IMR-90 (cell line): ENCODE measurements at regions not wholly inside any gene's neighbourhood (a gene's known extent, or its start where the extent isn't known, plus 50 kb on each side); places are given as distances from the start of the nearest gene placed in this dataset.

ENCODE experiments used
- ATAC-seq: fragments of 200-7000 bp; cut with Tn5 transposase; 2 replicates; pipeline ENCODE4 v1.9.1; 2020; ENCODE audit warnings: low read depth, mild to moderate bottlenecking, moderate library complexity
- BruUV-seq: library from RNA; stranded (reverse); fragments of 400-500 nt; replicated peaks from 2 replicates; lab custom pipeline; 2021; lab: Mats Ljungman, UMichigan
- CTCF ChIA-PET: fragments of 300-600 bp; formaldehyde crosslinking; extraction: SDS; loops from one replicate; lab custom pipeline; 2021; ENCODE audit warnings: antibody characterized with exemption; lab: Yijun Ruan, JAX
- POLR2A ChIA-PET: fragments of 300-600 bp; sonication (Branson Sonifier 250); formaldehyde crosslinking; loops from one replicate; lab custom pipeline; 2022; ENCODE audit warnings: antibody characterized with exemption; ENCODE audit not compliant: unreplicated experiment; lab: Charles Lee
- DNase-seq: peaks from one replicate; pipeline ENCODE4 v3.0.0; 2013
- H2AFZ ChIP-seq: replicated peaks from 2 replicates; pipeline ENCODE3; 2013; ENCODE audit warnings: low read length, mild to moderate bottlenecking; ENCODE audit not compliant: poor library complexity
- H2AK5ac ChIP-seq: 2 replicates; pipeline ENCODE4 v1.6.1; 2013; ENCODE audit warnings: low read depth, low read length, inconsistent platforms
- H2AK9ac ChIP-seq: replicated peaks from 2 replicates; pipeline ENCODE3; 2013; ENCODE audit warnings: mild to moderate bottlenecking, low read depth, low read length, moderate library complexity; ENCODE audit not compliant: poor library complexity
- H2BK120ac ChIP-seq: 2 replicates; pipeline ENCODE4 v1.6.1; 2013; ENCODE audit warnings: low read depth, low read length, inconsistent platforms
- H2BK15ac ChIP-seq: 3 replicates; pipeline ENCODE4 v1.6.1; 2013; ENCODE audit warnings: low read depth, low read length, inconsistent platforms
- H2BK20ac ChIP-seq: 2 replicates; pipeline ENCODE4 v1.6.1; 2013; ENCODE audit warnings: low read depth, mild to moderate bottlenecking, inconsistent platforms, low read length, moderate library complexity
- H2BK5ac ChIP-seq: 2 replicates; pipeline ENCODE4 v1.6.1; 2013; ENCODE audit warnings: mild to moderate bottlenecking, low read depth, low read length, inconsistent platforms; ENCODE audit not compliant: poor library complexity, severe bottlenecking
- H3K14ac ChIP-seq: replicated peaks from 2 replicates; pipeline ENCODE4 v1.6.1; 2013; ENCODE audit warnings: low read depth, low read length, inconsistent platforms
- H3K18ac ChIP-seq: 2 replicates; pipeline ENCODE4 v1.6.1; 2013; ENCODE audit warnings: low read depth, low read length, control low read depth
- H3K23ac ChIP-seq: 2 replicates; pipeline ENCODE4 v1.6.1; 2013; ENCODE audit warnings: low read depth, low read length, inconsistent platforms
- H3K27ac ChIP-seq: 2 replicates; pipeline ENCODE4 v1.5.1; 2013; ENCODE audit warnings: mild to moderate bottlenecking, control low read depth, low read length; ENCODE audit not compliant: insufficient read depth
- H3K27me3 ChIP-seq: 2 replicates; pipeline ENCODE4 v1.6.1; 2013; ENCODE audit warnings: low read length; ENCODE audit not compliant: control insufficient read depth, insufficient read depth
- H3K36me3 ChIP-seq: 2 replicates; pipeline ENCODE4 v1.6.1; 2013; ENCODE audit warnings: low read length, mixed read lengths; ENCODE audit not compliant: control insufficient read depth, insufficient read depth
- H3K4ac ChIP-seq: 2 replicates; pipeline ENCODE4 v1.6.1; 2013; ENCODE audit warnings: low read depth, low read length, inconsistent platforms
- H3K4me1 ChIP-seq: 2 replicates; pipeline ENCODE4 v1.6.1; 2013; ENCODE audit warnings: low read length, mixed read lengths; ENCODE audit not compliant: control insufficient read depth, insufficient read depth
- H3K4me2 ChIP-seq: 2 replicates; pipeline ENCODE4 v1.6.1; 2013; ENCODE audit warnings: low read depth, mild to moderate bottlenecking, control low read depth, low read length, moderate library complexity
- H3K4me3 ChIP-seq: 2 replicates; pipeline ENCODE4 v1.5.1; 2013; ENCODE audit warnings: low read depth, mild to moderate bottlenecking, control low read depth, low read length, moderate library complexity; ENCODE audit not compliant: insufficient read depth
- H3K56ac ChIP-seq: 2 replicates; pipeline ENCODE4 v1.6.1; 2013; ENCODE audit warnings: low read length, inconsistent platforms; ENCODE audit not compliant: insufficient read depth; ENCODE audit errors: extremely low read depth
- H3K79me1 ChIP-seq, 2 experiments: 2 replicates each; pipeline ENCODE4 v1.6.1; 2013; ENCODE audit warnings: low read length in 2 of 2, inconsistent platforms in 1 of 2, low read depth in 1 of 2
- H3K9ac ChIP-seq: 2 replicates; pipeline ENCODE4 v1.6.1; 2013; ENCODE audit warnings: low read depth, low read length, control low read depth
- H3K9me1 ChIP-seq: 2 replicates; pipeline ENCODE4 v1.6.1; 2013; ENCODE audit warnings: low read length, inconsistent platforms; ENCODE audit not compliant: insufficient read depth
- H3K9me3 ChIP-seq: 2 replicates; pipeline ENCODE4 v1.6.1; 2013; ENCODE audit warnings: low read length; ENCODE audit not compliant: control insufficient read depth, insufficient read depth
- H4K20me1 ChIP-seq: 2 replicates; pipeline ENCODE4 v1.6.1; 2013; ENCODE audit warnings: low read length, inconsistent platforms; ENCODE audit not compliant: insufficient read depth
- H4K5ac ChIP-seq: 2 replicates; pipeline ENCODE4 v1.6.1; 2013; ENCODE audit warnings: mild to moderate bottlenecking, low read depth, low read length, control low read depth
- H4K8ac ChIP-seq, 2 experiments: 2 replicates each; pipeline ENCODE4 v1.6.1; 2013; ENCODE audit warnings: low read depth in 2 of 2, low read length in 2 of 2, control low read depth in 1 of 2, inconsistent platforms in 1 of 2
- H4K91ac ChIP-seq: 2 replicates; pipeline ENCODE4 v1.6.1; 2013; ENCODE audit warnings: low read depth, low read length, inconsistent platforms; ENCODE audit not compliant: insufficient read depth
- BHLHE40 ChIP-seq: fragments of 150-350 bp; IDR thresholded peaks from 2 replicates; pipeline ENCODE4 v1.6.1; 2016; ENCODE audit warnings: mild to moderate bottlenecking, low read depth, low read length
- CEBPB ChIP-seq: IDR thresholded peaks from 2 replicates; pipeline ENCODE4 v1.6.1; 2012; ENCODE audit warnings: low read depth, low read length, improper control_type of control experiment
- CHD1 ChIP-seq: IDR thresholded peaks from 2 replicates; pipeline ENCODE4 v1.6.1; 2012; ENCODE audit warnings: low read depth, low read length, improper control_type of control experiment
- CTCF ChIP-seq: conservative IDR thresholded peaks from 2 replicates; pipeline ENCODE4 v1.5.1; 2012; ENCODE audit warnings: mild to moderate bottlenecking, low read depth, low read length, improper control_type of control experiment
- ELK1 ChIP-seq: fragments of 150-350 bp; IDR thresholded peaks from 2 replicates; pipeline ENCODE4 v1.6.1; 2016; ENCODE audit warnings: low read depth, mild to moderate bottlenecking, low read length, moderate library complexity, borderline replicate concordance
- FOS ChIP-seq: fragments of 150-350 bp; IDR thresholded peaks from 2 replicates; pipeline ENCODE4 v1.6.1; 2016; ENCODE audit warnings: low read depth, low read length
- MAFK ChIP-seq: IDR thresholded peaks from 2 replicates; pipeline ENCODE4 v1.6.1; 2012; ENCODE audit warnings: low read depth, low read length, improper control_type of control experiment
- MAZ ChIP-seq: IDR thresholded peaks from 2 replicates; pipeline ENCODE4 v1.6.1; 2012; ENCODE audit warnings: low read depth, mild to moderate bottlenecking, low read length, improper control_type of control experiment, moderate library complexity, borderline replicate concordance
- MXI1 ChIP-seq: IDR thresholded peaks from 2 replicates; pipeline ENCODE4 v1.6.1; 2012; ENCODE audit warnings: low read depth, mild to moderate bottlenecking, low read length, moderate library complexity, borderline replicate concordance
- NFE2L2 ChIP-seq: fragments of 150-350 bp; IDR thresholded peaks from 2 replicates; pipeline ENCODE4 v1.6.1; 2016; ENCODE audit warnings: low read depth, mild to moderate bottlenecking, low read length
- POLR2A ChIP-seq: IDR thresholded peaks from 2 replicates; pipeline ENCODE4 v1.6.1; 2012; ENCODE audit warnings: mild to moderate bottlenecking, low read depth, low read length
- RAD21 ChIP-seq: IDR thresholded peaks from 2 replicates; pipeline ENCODE4 v1.6.1; 2012; ENCODE audit warnings: low read length, improper control_type of control experiment
- RCOR1 ChIP-seq: IDR thresholded peaks from 2 replicates; pipeline ENCODE4 v1.6.1; 2012; ENCODE audit warnings: mild to moderate bottlenecking, low read length, improper control_type of control experiment; ENCODE audit not compliant: insufficient replicate concordance
- RFX5 ChIP-seq: IDR thresholded peaks from 2 replicates; pipeline ENCODE4 v1.8.0; 2012; ENCODE audit warnings: low read depth, mild to moderate bottlenecking, low read length, moderate library complexity
- SMC3 ChIP-seq: fragments of 150-350 bp; IDR thresholded peaks from 2 replicates; pipeline ENCODE4 v1.6.1; 2016; ENCODE audit warnings: low read depth, mild to moderate bottlenecking, antibody characterized with exemption, low read length, moderate library complexity
- USF2 ChIP-seq: fragments of 150-350 bp; IDR thresholded peaks from 2 replicates; pipeline ENCODE4 v1.6.1; 2017; ENCODE audit warnings: mild to moderate bottlenecking, antibody characterized with exemption, low read length, low read depth
- WGBS, 2 experiments: methylation state at CpG; one replicate each; pipeline versions ENCODE4 v1.1.5 to v1.1.7; 2013; ENCODE audit warnings: missing lambda C conversion rate in 2 of 2; ENCODE audit not compliant: insufficient read length in 1 of 2; ENCODE audit errors: extremely low coverage in 2 of 2; 5-methylcytosine and 5-hydroxymethylcytosine counted together
- dilution Hi-C: fragments of 300-500 bp; cut with HindIII; formaldehyde crosslinking; loops from one replicate; pipeline ENCODE4 v1.14.3; 2018; ENCODE audit warnings: low sequenced_read_pairs; ENCODE audit not compliant: unreplicated experiment
- in situ Hi-C: fragments of 300-500 bp; cut with MboI; formaldehyde crosslinking; loops from 3 replicates; pipeline ENCODE4 v1.14.3; 2019; ENCODE audit warnings: low sequenced_read_pairs, inconsistent platforms, mixed read lengths
- intact Hi-C: fragments of 100-400 bp; cut with micrococcal nuclease; formaldehyde crosslinking; loops from 2 replicates; pipeline ENCODE4 v1.10.0; 2022

GRCh38 chr4:37502070-37502469, 184.1 kb downstream of the RELL1 start:
- no peak overlapping the region for H4K5ac ChIP-seq
- H3K23ac ChIP-seq: no peak overlapping the region
- DNase-seq: no peak
- no peaks in the 10 kb centered on the region for H3K27me3 ChIP-seq
- no peak overlapping the region for H3K9ac ChIP-seq
- no peak overlapping the region for H3K4me3 ChIP-seq
- no peak overlapping the region for H3K27ac ChIP-seq
- H2BK15ac ChIP-seq: no peak overlapping the region
- H2BK5ac ChIP-seq: no peak overlapping the region
- no peak overlapping the region for H2AK5ac ChIP-seq
- no peaks in the 10 kb centered on the region for H3K4me1 ChIP-seq
- no peaks in the 10 kb centered on the region for H3K36me3 ChIP-seq
- ChIA-PET CTCF (no interaction called here), POLR2A (no interaction called here)
- no peak overlapping the region for H3K14ac ChIP-seq
- no peak overlapping the region for H4K91ac ChIP-seq
- H3K4me2 ChIP-seq: no peak overlapping the region
- intact Hi-C loops (no loop called here), in situ Hi-C loops (no loop called here), dilution Hi-C loops (no loop called here)
- no peak for TF ChIP-seq FOS
- no peak for TF ChIP-seq BHLHE40
- TF ChIP-seq CEBPB: no peak
- no peak for TF ChIP-seq MAZ
- TF ChIP-seq POLR2A: no peak
- TF ChIP-seq MXI1: no peak
- TF ChIP-seq MAFK: no peak
- no peak for TF ChIP-seq RAD21
- no peak for TF ChIP-seq SMC3
- TF ChIP-seq CHD1: no peak
- TF ChIP-seq ELK1: no peak
- no peak for TF ChIP-seq CTCF
- TF ChIP-seq RCOR1: no peak
- TF ChIP-seq RFX5: no peak
- TF ChIP-seq NFE2L2: no peak
- TF ChIP-seq USF2: no peak
- H4K20me1 ChIP-seq: no peaks in the 10 kb centered on the region
- no peaks in the 10 kb centered on the region for H3K9me3 ChIP-seq
- no peak overlapping the region for H4K8ac ChIP-seq
- no peak for ATAC-seq
- H3K18ac ChIP-seq: no peak overlapping the region
- WGBS, 2 experiments: no CpG with 5 or more reads among the region's 8 CpGs
- H3K56ac ChIP-seq: no peak overlapping the region
- H2AK9ac ChIP-seq: no peak overlapping the region
- H2AFZ ChIP-seq: no peak overlapping the region
- no peak overlapping the region for H2BK20ac ChIP-seq
- H3K79me1 ChIP-seq: no peaks in the 10 kb centered on the region
- no TSS peak for BruUV-seq
- H3K9me1 ChIP-seq: no peaks in the 10 kb centered on the region
- no peak overlapping the region for H2BK120ac ChIP-seq
- H3K4ac ChIP-seq: no peak overlapping the region
